ENCODE measurements at regions not wholly inside any gene's neighbourhood (a gene's known extent, or its start where the extent isn't known, plus 50 kb on each side); places are given as distances from the start of the nearest gene placed in this dataset.

- no peak overlapping the region for H3K27ac ChIP-seq (ENCODE audit: low read depth, low read length)
- no peaks in the 10 kb centered on the region for H3K4me1 ChIP-seq (ENCODE audit: control insufficient read depth, insufficient read depth, low read length)
- no peaks in the 10 kb centered on the region for H3K36me3 ChIP-seq (ENCODE audit: control insufficient read depth, insufficient read depth, low read length)
- H3K9me3 ChIP-seq (ENCODE audit: control insufficient read depth, insufficient read depth, low read length): no peaks in the 10 kb centered on the region
- DNase-seq (ENCODE audit: low read depth in 4 of 6, low spot score in 6 of 6): peak in 2 of 6 donors; percentile 37 to 66
- H3K4me3 ChIP-seq (ENCODE audit: low read depth, low read length): no peak overlapping the region
- H3K27me3 ChIP-seq (ENCODE audit: control insufficient read depth, insufficient read depth, low read length): no peaks in the 10 kb centered on the region
- 58% methylated on average over 3 of the region's 6 CpGs for WGBS (ENCODE audit: insufficient coverage)
These were observed 83.1 kb upstream of the AJAP1 start for GRCh38 chr1:4571263-4571662.

- DNase-seq (ENCODE audit: low read depth in 4 of 6, low spot score in 6 of 6): no peak
- Histone ChIP-seq H3K4me3 (ENCODE audit: low read depth, low read length) (no peak overlapping the region), H3K4me1 (ENCODE audit: control insufficient read depth, insufficient read depth, low read length) (no peaks in the 10 kb centered on the region), H3K9me3 (ENCODE audit: control insufficient read depth, insufficient read depth, low read length) (no peaks in the 10 kb centered on the region), H3K27me3 (ENCODE audit: control insufficient read depth, insufficient read depth, low read length) (no peaks in the 10 kb centered on the region), H3K27ac (ENCODE audit: low read depth, low read length) (no peak overlapping the region), H3K36me3 (ENCODE audit: control insufficient read depth, insufficient read depth, low read length) (no peaks in the 10 kb centered on the region)
- 43% methylated on average over 2 of the region's 3 CpGs for WGBS (ENCODE audit: insufficient coverage)
These were observed 80.9 kb upstream of the AJAP1 start for GRCh38 chr1:4573526-4573925.

- WGBS (ENCODE audit: insufficient coverage): 79% methylated on average over 2 of the region's 5 CpGs
- Histone ChIP-seq H3K9me3 (ENCODE audit: control insufficient read depth, insufficient read depth, low read length) (no peaks in the 10 kb centered on the region), H3K4me3 (ENCODE audit: low read depth, low read length) (no peak overlapping the region), H3K4me1 (ENCODE audit: control insufficient read depth, insufficient read depth, low read length) (peaks cover 12% of the 10 kb centered on the region), H3K36me3 (ENCODE audit: control insufficient read depth, insufficient read depth, low read length) (no peaks in the 10 kb centered on the region), H3K27ac (ENCODE audit: low read depth, low read length) (no peak overlapping the region), H3K27me3 (ENCODE audit: control insufficient read depth, insufficient read depth, low read length) (no peaks in the 10 kb centered on the region)
- no peak for DNase-seq (ENCODE audit: low read depth in 4 of 6, low spot score in 6 of 6)
These were observed 72.6 kb upstream of the AJAP1 start for GRCh38 chr1:4581807-4582206.

GRCh38 chr1:4584449-4584848 is 70.0 kb upstream of the AJAP1 start:
- H3K4me1 ChIP-seq (ENCODE audit: control insufficient read depth, insufficient read depth, low read length): peaks cover 16% of the 10 kb centered on the region
- no peaks in the 10 kb centered on the region for H3K9me3 ChIP-seq (ENCODE audit: control insufficient read depth, insufficient read depth, low read length)
- H3K27me3 ChIP-seq (ENCODE audit: control insufficient read depth, insufficient read depth, low read length): no peaks in the 10 kb centered on the region
- no peaks in the 10 kb centered on the region for H3K36me3 ChIP-seq (ENCODE audit: control insufficient read depth, insufficient read depth, low read length)
- no peak for DNase-seq (ENCODE audit: low read depth in 4 of 6, low spot score in 6 of 6)
- 87% methylated on average over 4 of the region's 5 CpGs for WGBS (ENCODE audit: insufficient coverage)
- no peak overlapping the region for H3K27ac ChIP-seq (ENCODE audit: low read depth, low read length)
- H3K4me3 ChIP-seq (ENCODE audit: low read depth, low read length): no peak overlapping the region

- H3K27ac ChIP-seq (ENCODE audit: low read depth, low read length): no peak overlapping the region
- no peaks in the 10 kb centered on the region for H3K36me3 ChIP-seq (ENCODE audit: control insufficient read depth, insufficient read depth, low read length)
- H3K4me1 ChIP-seq (ENCODE audit: control insufficient read depth, insufficient read depth, low read length): peaks cover 16% of the 10 kb centered on the region
- 22% methylated on average over 16 of the region's 17 CpGs for WGBS (ENCODE audit: insufficient coverage)
- H3K9me3 ChIP-seq (ENCODE audit: control insufficient read depth, insufficient read depth, low read length): no peaks in the 10 kb centered on the region
- no peak overlapping the region for H3K4me3 ChIP-seq (ENCODE audit: low read depth, low read length)
- H3K27me3 ChIP-seq (ENCODE audit: control insufficient read depth, insufficient read depth, low read length): no peaks in the 10 kb centered on the region
- no peak for DNase-seq (ENCODE audit: low read depth in 4 of 6, low spot score in 6 of 6)
These were observed 69.2 kb upstream of the AJAP1 start for GRCh38 chr1:4585216-4585615.

GRCh38 chr1:4585705-4586104 is 68.7 kb upstream of the AJAP1 start:
- no peak for DNase-seq (ENCODE audit: low read depth in 4 of 6, low spot score in 6 of 6)
- Histone ChIP-seq H3K36me3 (ENCODE audit: control insufficient read depth, insufficient read depth, low read length) (no peaks in the 10 kb centered on the region), H3K27me3 (ENCODE audit: control insufficient read depth, insufficient read depth, low read length) (no peaks in the 10 kb centered on the region), H3K4me3 (ENCODE audit: low read depth, low read length) (no peak overlapping the region), H3K4me1 (ENCODE audit: control insufficient read depth, insufficient read depth, low read length) (peaks cover 16% of the 10 kb centered on the region), H3K9me3 (ENCODE audit: control insufficient read depth, insufficient read depth, low read length) (no peaks in the 10 kb centered on the region), H3K27ac (ENCODE audit: low read depth, low read length) (no peak overlapping the region)
- whole genome bisulfite sequencing (ENCODE audit: insufficient coverage): 37% methylated on average over 4 of the region's 6 CpGs

- no peak overlapping the region for H3K27ac ChIP-seq (ENCODE audit: low read depth, low read length)
- DNase-seq (ENCODE audit: low read depth in 4 of 6, low spot score in 6 of 6): no peak
- H3K4me3 ChIP-seq (ENCODE audit: low read depth, low read length): no peak overlapping the region
- H3K27me3 ChIP-seq (ENCODE audit: control insufficient read depth, insufficient read depth, low read length): no peaks in the 10 kb centered on the region
- H3K36me3 ChIP-seq (ENCODE audit: control insufficient read depth, insufficient read depth, low read length): no peaks in the 10 kb centered on the region
- H3K4me1 ChIP-seq (ENCODE audit: control insufficient read depth, insufficient read depth, low read length): peaks cover 16% of the 10 kb centered on the region
- 52% methylated on average over 2 of the region's 6 CpGs for WGBS (ENCODE audit: insufficient coverage)
- H3K9me3 ChIP-seq (ENCODE audit: control insufficient read depth, insufficient read depth, low read length): no peaks in the 10 kb centered on the region
These were observed 67.7 kb upstream of the AJAP1 start for GRCh38 chr1:4586611-4587160.

GRCh38 chr1:4587721-4588120 is 66.7 kb upstream of the AJAP1 start:
- Histone ChIP-seq H3K36me3 (ENCODE audit: control insufficient read depth, insufficient read depth, low read length) (no peaks in the 10 kb centered on the region), H3K27ac (ENCODE audit: low read depth, low read length) (no peak overlapping the region), H3K27me3 (ENCODE audit: control insufficient read depth, insufficient read depth, low read length) (no peaks in the 10 kb centered on the region), H3K4me3 (ENCODE audit: low read depth, low read length) (no peak overlapping the region), H3K9me3 (ENCODE audit: control insufficient read depth, insufficient read depth, low read length) (no peaks in the 10 kb centered on the region), H3K4me1 (ENCODE audit: control insufficient read depth, insufficient read depth, low read length) (peaks cover 16% of the 10 kb centered on the region)
- DNase-seq (ENCODE audit: low read depth in 4 of 6, low spot score in 6 of 6): no peak
- WGBS (ENCODE audit: insufficient coverage): 56% methylated on average over 1 of the region's 6 CpGs

GRCh38 chr1:4590756-4591155 is 63.7 kb upstream of the AJAP1 start:
- no peak for DNase-seq (ENCODE audit: low read depth in 4 of 6, low spot score in 6 of 6)

GRCh38 chr1:4591926-4592325 is 62.5 kb upstream of the AJAP1 start:
- Histone ChIP-seq H3K4me1 (ENCODE audit: control insufficient read depth, insufficient read depth, low read length) (peaks cover 3% of the 10 kb centered on the region), H3K36me3 (ENCODE audit: control insufficient read depth, insufficient read depth, low read length) (no peaks in the 10 kb centered on the region), H3K4me3 (ENCODE audit: low read depth, low read length) (no peak overlapping the region), H3K27ac (ENCODE audit: low read depth, low read length) (no peak overlapping the region), H3K9me3 (ENCODE audit: control insufficient read depth, insufficient read depth, low read length) (no peaks in the 10 kb centered on the region), H3K27me3 (ENCODE audit: control insufficient read depth, insufficient read depth, low read length) (no peaks in the 10 kb centered on the region)
- no peak for DNase-seq (ENCODE audit: low read depth in 4 of 6, low spot score in 6 of 6)
- WGBS (ENCODE audit: insufficient coverage): 93% methylated on average over 12 of the region's 13 CpGs

More at GRCh38 chr1:4590756-4591155, 63.7 kb upstream of the AJAP1 start:
- WGBS (ENCODE audit: insufficient coverage): 66% methylated on average over 4 of the region's 4 CpGs
- Histone ChIP-seq H3K27me3 (ENCODE audit: control insufficient read depth, insufficient read depth, low read length) (no peaks in the 10 kb centered on the region), H3K4me1 (ENCODE audit: control insufficient read depth, insufficient read depth, low read length) (peaks cover 8% of the 10 kb centered on the region), H3K27ac (ENCODE audit: low read depth, low read length) (no peak overlapping the region), H3K9me3 (ENCODE audit: control insufficient read depth, insufficient read depth, low read length) (no peaks in the 10 kb centered on the region), H3K36me3 (ENCODE audit: control insufficient read depth, insufficient read depth, low read length) (no peaks in the 10 kb centered on the region), H3K4me3 (ENCODE audit: low read depth, low read length) (no peak overlapping the region)

Measured in spinal cord (tissue), 9 donors.